AG10803 (cell line): ENCODE measurements at regions not wholly inside any gene's neighbourhood (a gene's known extent, or its start where the extent isn't known, plus 50 kb on each side); places are given as distances from the start of the nearest gene placed in this dataset.

Experiments
- DNase-seq: peaks from one replicate; pipeline ENCODE4 v3.0.0; 2010; ENCODE audit warnings: low read depth
- H3K4me3 ChIP-seq: 2 replicates; pipeline ENCODE4 v1.5.1; 2011; ENCODE audit warnings: mild to moderate bottlenecking, low read length, control low read depth
- TF ChIP-seq, protein P1 (sequence below): conservative IDR thresholded peaks from 2 replicates; pipeline ENCODE4 v1.5.1; 2011; ENCODE audit warnings: mild to moderate bottlenecking, low read length, control low read depth, inconsistent platforms

DNA sequence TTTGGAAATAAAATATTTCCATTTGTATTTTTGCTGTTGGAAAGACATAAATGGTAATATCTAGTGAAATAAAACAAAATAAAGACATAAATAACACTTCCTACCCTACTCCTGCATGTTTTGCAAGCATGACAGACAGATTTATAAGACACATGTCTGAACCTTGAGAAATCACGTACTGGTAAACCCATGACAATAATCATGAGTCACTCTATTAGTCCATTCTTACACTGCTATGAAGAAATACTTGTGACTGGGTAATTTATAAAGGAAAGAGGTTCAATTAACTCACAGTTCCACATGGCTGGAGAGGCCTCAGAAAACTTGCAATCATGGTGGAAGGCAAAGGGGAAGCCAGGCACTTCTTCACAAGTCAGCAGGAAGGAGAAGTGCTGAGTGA lies 942.2 kb downstream of the REEP3 start:
- H3K4me3 ChIP-seq = no peak overlapping the region
- TF ChIP-seq, protein P1, sequence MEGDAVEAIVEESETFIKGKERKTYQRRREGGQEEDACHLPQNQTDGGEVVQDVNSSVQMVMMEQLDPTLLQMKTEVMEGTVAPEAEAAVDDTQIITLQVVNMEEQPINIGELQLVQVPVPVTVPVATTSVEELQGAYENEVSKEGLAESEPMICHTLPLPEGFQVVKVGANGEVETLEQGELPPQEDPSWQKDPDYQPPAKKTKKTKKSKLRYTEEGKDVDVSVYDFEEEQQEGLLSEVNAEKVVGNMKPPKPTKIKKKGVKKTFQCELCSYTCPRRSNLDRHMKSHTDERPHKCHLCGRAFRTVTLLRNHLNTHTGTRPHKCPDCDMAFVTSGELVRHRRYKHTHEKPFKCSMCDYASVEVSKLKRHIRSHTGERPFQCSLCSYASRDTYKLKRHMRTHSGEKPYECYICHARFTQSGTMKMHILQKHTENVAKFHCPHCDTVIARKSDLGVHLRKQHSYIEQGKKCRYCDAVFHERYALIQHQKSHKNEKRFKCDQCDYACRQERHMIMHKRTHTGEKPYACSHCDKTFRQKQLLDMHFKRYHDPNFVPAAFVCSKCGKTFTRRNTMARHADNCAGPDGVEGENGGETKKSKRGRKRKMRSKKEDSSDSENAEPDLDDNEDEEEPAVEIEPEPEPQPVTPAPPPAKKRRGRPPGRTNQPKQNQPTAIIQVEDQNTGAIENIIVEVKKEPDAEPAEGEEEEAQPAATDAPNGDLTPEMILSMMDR = no peak
- DNase-seq = peak; percentile 3

DNA sequence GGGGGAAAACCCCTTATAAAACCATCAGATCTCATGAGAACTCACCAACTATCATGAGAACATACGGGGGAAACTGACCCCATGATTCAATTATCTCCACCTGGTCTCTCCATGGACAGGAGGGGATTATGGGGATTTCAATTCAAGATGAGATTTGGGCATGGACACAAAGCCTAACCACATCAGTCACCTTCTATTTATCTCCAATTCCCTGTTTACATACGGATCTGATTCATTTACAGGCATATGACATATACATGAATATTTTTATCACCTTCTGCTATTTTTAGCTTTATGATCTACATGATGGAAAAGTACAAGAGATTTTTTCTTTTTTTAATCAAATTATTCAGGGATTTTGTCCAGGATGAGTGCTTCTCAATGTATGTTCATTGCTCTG lies 944.5 kb downstream of the REEP3 start:
- H3K4me3 ChIP-seq = no peak overlapping the region
- TF ChIP-seq, protein P1 = no peak
- DNase-seq = no peak

DNA sequence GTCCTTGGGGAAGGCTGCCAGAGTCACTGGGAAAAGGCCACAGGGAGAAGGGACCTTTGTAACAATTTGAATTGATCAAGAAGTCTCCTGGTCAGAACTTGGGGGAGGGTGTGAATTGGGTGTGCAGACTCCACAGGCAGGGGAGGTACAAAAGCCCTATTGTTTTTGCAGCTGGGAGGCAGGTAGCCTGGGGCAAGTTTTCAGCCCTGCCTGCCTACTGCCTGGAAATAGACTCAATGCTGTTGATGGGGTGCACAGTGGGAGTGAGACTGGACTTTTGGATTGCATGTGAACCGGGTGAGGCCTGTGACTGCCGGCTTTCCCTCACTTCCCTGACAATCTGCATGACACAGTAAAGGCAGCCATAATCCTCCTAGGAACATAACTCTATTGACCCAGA lies 947.0 kb downstream of the REEP3 start:
- DNase-seq = no peak
- H3K4me3 ChIP-seq = no peak overlapping the region
- TF ChIP-seq, protein P1 = no peak

DNA sequence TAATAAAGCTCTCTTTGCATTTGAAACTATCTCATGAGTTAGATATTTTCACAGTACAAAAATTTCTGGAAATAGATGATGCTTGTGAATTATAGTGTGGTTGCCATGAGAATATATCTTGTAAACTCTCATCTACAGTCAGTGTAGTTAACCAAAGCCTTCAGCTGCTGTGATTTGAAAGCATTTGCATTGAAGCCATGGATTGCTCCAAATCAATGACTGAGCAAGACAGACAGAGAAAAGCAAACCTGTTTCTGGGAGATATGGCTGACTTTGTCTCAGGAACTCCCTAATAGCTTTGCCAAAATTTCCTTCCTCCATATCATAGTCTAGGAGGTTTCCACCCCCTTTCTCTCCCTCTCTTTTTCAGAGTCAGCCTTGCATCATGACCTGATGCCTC lies 955.3 kb downstream of the REEP3 start:
- no peak for DNase-seq
- no peak overlapping the region for H3K4me3 ChIP-seq
- TF ChIP-seq, protein P1 = no peak

DNA sequence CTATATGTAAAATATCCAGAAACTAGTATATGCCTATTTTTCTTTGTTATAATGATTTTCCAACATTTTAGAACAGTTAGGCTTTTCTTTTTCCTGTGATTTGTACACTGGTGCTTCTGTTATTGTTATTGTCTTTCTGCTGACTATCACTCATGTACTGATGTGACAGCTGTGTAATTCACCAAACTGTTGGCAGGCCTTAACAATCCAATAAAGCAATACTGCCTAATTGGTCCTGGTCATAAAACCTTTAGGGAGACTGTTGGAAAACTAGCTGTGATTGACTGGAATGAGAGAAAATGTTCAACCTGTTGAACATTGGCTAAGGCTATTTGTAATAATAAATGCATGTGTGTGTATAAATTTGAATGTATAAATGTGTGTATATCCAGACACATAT lies 956.6 kb downstream of the REEP3 start:
- TF ChIP-seq, protein P1 = no peak
- no peak for DNase-seq
- no peak overlapping the region for H3K4me3 ChIP-seq

DNA sequence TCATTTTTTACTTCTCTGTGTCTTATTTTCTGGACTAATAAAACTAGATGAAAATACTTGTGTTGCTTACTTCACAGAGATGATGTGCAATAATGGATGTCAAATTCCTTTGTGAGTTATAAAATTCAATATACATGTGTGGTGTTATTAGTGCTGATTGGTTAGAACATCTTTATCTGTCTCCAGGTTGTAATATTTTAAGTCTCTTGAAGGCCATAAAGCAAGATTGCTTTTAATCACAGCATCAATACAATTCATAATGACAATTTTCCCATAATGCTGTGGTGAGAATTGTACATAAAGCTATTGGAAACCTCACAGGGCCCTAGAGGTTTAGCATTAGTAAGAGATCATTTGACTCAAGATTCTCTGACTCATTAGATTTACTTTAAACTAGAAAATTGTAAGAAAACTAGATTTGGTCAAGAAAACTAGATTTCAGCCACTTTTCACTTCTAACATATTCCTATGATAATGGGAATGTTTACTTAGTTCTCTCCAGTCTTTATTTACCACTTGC lies 963.7 kb downstream of the REEP3 start:
- TF ChIP-seq, protein P1 = no peak
- H3K4me3 ChIP-seq = no peak overlapping the region
- no peak for DNase-seq

DNA sequence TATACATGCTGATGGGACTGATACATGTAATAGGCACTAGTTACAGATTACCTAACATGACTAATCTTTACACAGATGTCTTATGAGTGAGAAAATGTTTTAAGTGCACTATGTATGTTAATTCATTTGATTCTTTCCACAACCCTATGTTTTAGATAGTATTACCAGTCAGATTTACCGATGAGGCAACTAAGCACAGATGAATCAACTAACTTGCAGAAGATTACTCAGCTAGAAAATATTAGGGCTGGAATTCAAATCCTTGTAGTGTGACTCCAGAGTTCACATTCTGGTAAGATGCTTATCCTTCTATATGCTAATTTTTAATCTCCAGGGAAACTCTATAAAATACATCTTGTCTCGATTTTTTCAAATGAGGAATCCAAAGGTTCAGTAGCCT lies 964.9 kb downstream of the REEP3 start:
- peak; percentile 39 for DNase-seq
- H3K4me3 ChIP-seq = no peak overlapping the region
- TF ChIP-seq, protein P1 = no peak
